ENCODE measurements at regions not wholly inside any gene's neighbourhood (a gene's known extent, or its start where the extent isn't known, plus 50 kb on each side); places are given as distances from the start of the nearest gene placed in this dataset.
A peak's percentile ranks its signal among the peaks of the same experiment; 100 is the strongest.

GRCh38 chr5:114266374-114266773, 95.5 kb upstream of the KCNN2 start:
- no peak for DNase-seq
- Histone ChIP-seq H3K4me1 (no peaks in the 10 kb centered on the region), H3K36me3 (no peaks in the 10 kb centered on the region), H3K27ac (no peak overlapping the region), H3K9me3 (no peaks in the 10 kb centered on the region), H3K4me3 (no peak overlapping the region), H3K27me3 (no peaks in the 10 kb centered on the region)
- intact Hi-C loops (cut with DNase I): no loop called here
- no peak for TF ChIP-seq POLR2A (IDR thresholded peaks at IDR 0.05)
- no peak for TF ChIP-seq CTCF (IDR thresholded peaks at IDR 0.05)
- ATAC-seq: no peak
- 40% methylated on average over 1 of the region's 1 CpG for WGBS (ENCODE audit: insufficient coverage, low coverage, low lambda C conversion rate, missing lambda C conversion rate)

DNA sequence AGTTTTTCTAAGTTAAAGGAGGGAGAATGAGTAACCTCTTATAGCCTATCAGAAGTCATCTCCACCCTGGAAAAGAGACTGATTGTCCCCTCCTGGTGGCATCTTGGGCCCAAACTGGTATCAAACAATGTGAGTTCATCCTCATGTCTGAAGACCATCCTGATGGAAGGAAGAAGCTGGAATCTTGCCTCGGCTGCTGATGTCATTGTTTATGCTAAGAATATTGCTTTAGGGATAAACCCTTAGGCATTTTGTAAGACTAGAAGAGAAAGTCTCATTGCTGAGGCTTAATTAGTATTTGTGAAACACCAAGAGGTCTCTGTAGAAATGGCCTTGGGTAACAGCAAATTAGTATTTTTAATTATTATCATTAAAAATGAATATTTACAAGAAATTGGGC, 65.7 kb upstream of the KCNN2 start:
- H3K9me3 ChIP-seq: no peaks in the 10 kb centered on the region
- no peak for ATAC-seq
- no peaks in the 10 kb centered on the region for H3K36me3 ChIP-seq
- intact Hi-C loops (cut with DNase I): no loop called here
- WGBS (ENCODE audit: insufficient coverage, low coverage, low lambda C conversion rate, missing lambda C conversion rate): 50% methylated on average over 1 of the region's 1 CpG
- H3K27me3 ChIP-seq: no peaks in the 10 kb centered on the region
- TF ChIP-seq POLR2A (IDR thresholded peaks at IDR 0.05) (no peak), CTCF (IDR thresholded peaks at IDR 0.05) (no peak)
- no peak for DNase-seq
- H3K27ac ChIP-seq: no peak overlapping the region
- no peaks in the 10 kb centered on the region for H3K4me1 ChIP-seq
- no peak overlapping the region for H3K4me3 ChIP-seq

DNA sequence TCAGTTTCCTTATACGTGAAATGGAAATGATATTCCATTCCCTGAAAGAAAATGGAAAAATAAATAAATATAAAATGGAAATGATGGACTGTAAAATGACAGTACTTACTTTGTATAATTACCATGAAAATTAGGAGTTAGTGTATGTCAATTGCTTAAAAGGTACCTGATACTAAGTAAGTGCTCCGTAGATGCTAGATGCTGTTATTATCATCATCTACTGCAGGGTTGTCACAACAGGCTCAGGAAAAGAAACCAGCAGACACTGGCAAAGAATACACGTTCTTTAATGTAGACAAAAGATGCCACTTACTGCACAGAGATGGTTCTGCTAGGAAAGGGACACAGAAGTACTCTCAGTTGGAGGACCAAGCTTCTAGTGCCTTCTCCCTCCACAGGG, 64.0 kb upstream of the KCNN2 start:
- WGBS (ENCODE audit: insufficient coverage, low coverage, low lambda C conversion rate, missing lambda C conversion rate): 50% methylated on average over 3 of the region's 3 CpGs

DNA sequence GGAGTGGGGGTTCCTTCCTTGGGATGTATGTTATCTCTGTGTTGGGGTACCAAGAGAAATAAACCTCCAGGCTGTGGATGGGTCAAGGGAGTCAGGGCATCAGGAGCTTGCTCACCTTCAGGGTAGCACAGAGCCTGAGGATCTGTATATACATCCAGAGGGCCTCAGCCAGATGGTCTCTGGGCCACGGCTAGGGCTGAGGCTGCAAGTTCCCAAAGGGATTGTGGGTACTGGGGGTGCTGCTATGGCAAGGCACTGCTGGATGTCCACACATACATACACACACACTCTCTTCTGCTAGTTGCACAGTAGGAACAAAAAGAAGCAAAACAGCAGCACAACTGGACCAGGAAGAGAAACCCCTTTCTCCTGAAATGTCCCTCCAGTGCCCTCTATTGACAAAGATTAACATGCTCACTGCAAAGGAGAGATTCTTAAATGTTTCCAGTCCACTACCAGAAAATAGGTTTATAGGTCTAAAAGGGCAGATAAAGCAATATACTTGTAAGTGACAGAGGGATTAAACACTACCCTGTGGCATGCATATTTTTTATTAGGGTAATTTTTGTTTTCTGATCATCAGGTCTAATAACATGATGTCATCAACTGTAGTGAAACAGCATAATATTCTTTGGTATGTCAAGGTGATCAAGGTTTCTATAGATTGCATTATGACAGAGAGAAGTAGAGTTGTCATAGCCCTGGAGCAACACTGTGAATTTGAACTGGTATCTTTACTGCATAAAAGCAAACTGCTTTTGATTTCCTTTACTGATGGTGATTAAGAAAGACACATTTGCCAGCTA, 56.3 kb upstream of the KCNN2 start:
- no peak overlapping the region for H3K4me3 ChIP-seq
- TF ChIP-seq POLR2A (IDR thresholded peaks at IDR 0.05): no peak
- peak in 3 of 4 donors; percentile 21 to 39 (median 28) for TF ChIP-seq CTCF (IDR thresholded peaks at IDR 0.05)
- DNase-seq (no peak), ATAC-seq (peak in 3 of 4 donors; percentile 23 to 43 (median 42))
- WGBS (ENCODE audit: insufficient coverage, low coverage, low lambda C conversion rate, missing lambda C conversion rate): no CpG with 5 or more reads among the region's 1 CpG
- H3K27ac ChIP-seq: no peak overlapping the region
- H3K4me1 ChIP-seq: no peaks in the 10 kb centered on the region
- no peaks in the 10 kb centered on the region for H3K9me3 ChIP-seq
- no peaks in the 10 kb centered on the region for H3K36me3 ChIP-seq
- intact Hi-C loops (cut with DNase I): no loop called here
- H3K27me3 ChIP-seq: no peaks in the 10 kb centered on the region

More for the DNA sequence above, 64.0 kb upstream of the KCNN2 start:
- TF ChIP-seq POLR2A (IDR thresholded peaks at IDR 0.05): no peak
- no peak for TF ChIP-seq CTCF (IDR thresholded peaks at IDR 0.05)
- H3K9me3 ChIP-seq: no peaks in the 10 kb centered on the region
- no peaks in the 10 kb centered on the region for H3K27me3 ChIP-seq
- no peak overlapping the region for H3K4me3 ChIP-seq
- intact Hi-C loops (cut with DNase I): no loop called here
- no peaks in the 10 kb centered on the region for H3K36me3 ChIP-seq
- ATAC-seq (no peak), DNase-seq (no peak)
- H3K4me1 ChIP-seq: no peaks in the 10 kb centered on the region
- H3K27ac ChIP-seq: no peak overlapping the region

Data from right lobe of liver (tissue), 6 donors.